ENCODE measurements at regions not wholly inside any gene's neighbourhood (a gene's known extent, or its start where the extent isn't known, plus 50 kb on each side); places are given as distances from the start of the nearest gene placed in this dataset.

GRCh38 chr1:81613803-81614202, 186.9 kb upstream of the ADGRL2 start:
- Histone ChIP-seq H3K9me3 (ENCODE audit: insufficient read depth, low read depth, low read length) (peaks cover 19% of the 10 kb centered on the region), H3K4me3 (ENCODE audit: low read length) (no peak overlapping the region), H3K4me1 (ENCODE audit: insufficient read depth, low read length) (no peaks in the 10 kb centered on the region), H3K27me3 (ENCODE audit: insufficient read depth, low read length) (peaks cover 10% of the 10 kb centered on the region; the same call in 1 of the 2 replicates), H3K9ac (ENCODE audit: low read depth, low read length) (no peak overlapping the region), H3K27ac (ENCODE audit: low read length) (no peak overlapping the region), H3K36me3 (ENCODE audit: insufficient read depth, low read depth, low read length) (no peaks in the 10 kb centered on the region)

GRCh38 chr1:81607924-81608323, 192.8 kb upstream of the ADGRL2 start:
- H3K4me1 ChIP-seq (ENCODE audit: insufficient read depth, low read length), result peaks cover 7% of the 10 kb centered on the region
- H3K9me3 ChIP-seq (ENCODE audit: insufficient read depth, low read depth, low read length), result no peaks in the 10 kb centered on the region
- H3K27ac ChIP-seq (ENCODE audit: low read length), result no peak overlapping the region
- H3K36me3 ChIP-seq (ENCODE audit: insufficient read depth, low read depth, low read length), result no peaks in the 10 kb centered on the region
- peaks cover 24% of the 10 kb centered on the region; the same call in 1 of the 2 replicates for H3K27me3 ChIP-seq (ENCODE audit: insufficient read depth, low read length)
- no peak overlapping the region for H3K4me3 ChIP-seq (ENCODE audit: low read length)
- no peak overlapping the region for H3K9ac ChIP-seq (ENCODE audit: low read depth, low read length)

- H3K36me3 ChIP-seq (ENCODE audit: insufficient read depth, low read depth, low read length), result no peaks in the 10 kb centered on the region
- peaks cover 7% of the 10 kb centered on the region for H3K4me1 ChIP-seq (ENCODE audit: insufficient read depth, low read length)
- no peaks in the 10 kb centered on the region for H3K9me3 ChIP-seq (ENCODE audit: insufficient read depth, low read depth, low read length)
- peaks cover 24% of the 10 kb centered on the region; the same call in 1 of the 2 replicates for H3K27me3 ChIP-seq (ENCODE audit: insufficient read depth, low read length)
- no peak overlapping the region for H3K27ac ChIP-seq (ENCODE audit: low read length)
- H3K4me3 ChIP-seq (ENCODE audit: low read length), result no peak overlapping the region
- H3K9ac ChIP-seq (ENCODE audit: low read depth, low read length), result no peak overlapping the region
Observed at GRCh38 chr1:81607086-81607485, 193.6 kb upstream of the ADGRL2 start.

- H3K9ac ChIP-seq (ENCODE audit: low read depth, low read length), result no peak overlapping the region
- peaks cover 7% of the 10 kb centered on the region for H3K4me1 ChIP-seq (ENCODE audit: insufficient read depth, low read length)
- H3K4me3 ChIP-seq (ENCODE audit: low read length), result no peak overlapping the region
- H3K9me3 ChIP-seq (ENCODE audit: insufficient read depth, low read depth, low read length), result no peaks in the 10 kb centered on the region
- no peak overlapping the region for H3K27ac ChIP-seq (ENCODE audit: low read length)
- peaks cover 24% of the 10 kb centered on the region; the same call in 1 of the 2 replicates for H3K27me3 ChIP-seq (ENCODE audit: insufficient read depth, low read length)
- H3K36me3 ChIP-seq (ENCODE audit: insufficient read depth, low read depth, low read length), result no peaks in the 10 kb centered on the region
Observed at GRCh38 chr1:81606656-81607055, 194.1 kb upstream of the ADGRL2 start.

DNA sequence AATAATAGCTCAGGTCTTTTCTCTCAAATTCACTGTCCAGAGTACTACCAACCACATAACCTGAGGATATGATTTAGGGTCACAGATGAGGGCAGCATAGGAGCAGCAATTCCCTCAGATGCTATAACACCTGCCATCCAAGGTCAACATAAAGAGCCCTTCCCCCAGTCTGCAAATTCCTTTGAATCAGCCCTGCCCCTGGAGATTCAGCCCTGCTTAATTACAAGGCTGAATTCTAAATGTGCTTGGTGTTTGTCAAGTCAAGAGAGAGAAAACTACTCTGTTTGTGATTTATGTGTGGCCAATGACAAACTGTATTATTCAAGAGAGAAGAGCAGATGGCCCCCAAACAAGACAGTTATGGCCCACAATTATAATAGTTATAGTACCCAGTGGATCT, 195.7 kb upstream of the ADGRL2 start:
- Histone ChIP-seq H3K4me3 (ENCODE audit: low read length) (no peak overlapping the region), H3K9me3 (ENCODE audit: insufficient read depth, low read depth, low read length) (no peaks in the 10 kb centered on the region), H3K27ac (ENCODE audit: low read length) (no peak overlapping the region), H3K9ac (ENCODE audit: low read depth, low read length) (no peak overlapping the region), H3K36me3 (ENCODE audit: insufficient read depth, low read depth, low read length) (no peaks in the 10 kb centered on the region), H3K4me1 (ENCODE audit: insufficient read depth, low read length) (peaks cover 7% of the 10 kb centered on the region), H3K27me3 (ENCODE audit: insufficient read depth, low read length) (peaks cover 24% of the 10 kb centered on the region; the same call in 1 of the 2 replicates)

DNA sequence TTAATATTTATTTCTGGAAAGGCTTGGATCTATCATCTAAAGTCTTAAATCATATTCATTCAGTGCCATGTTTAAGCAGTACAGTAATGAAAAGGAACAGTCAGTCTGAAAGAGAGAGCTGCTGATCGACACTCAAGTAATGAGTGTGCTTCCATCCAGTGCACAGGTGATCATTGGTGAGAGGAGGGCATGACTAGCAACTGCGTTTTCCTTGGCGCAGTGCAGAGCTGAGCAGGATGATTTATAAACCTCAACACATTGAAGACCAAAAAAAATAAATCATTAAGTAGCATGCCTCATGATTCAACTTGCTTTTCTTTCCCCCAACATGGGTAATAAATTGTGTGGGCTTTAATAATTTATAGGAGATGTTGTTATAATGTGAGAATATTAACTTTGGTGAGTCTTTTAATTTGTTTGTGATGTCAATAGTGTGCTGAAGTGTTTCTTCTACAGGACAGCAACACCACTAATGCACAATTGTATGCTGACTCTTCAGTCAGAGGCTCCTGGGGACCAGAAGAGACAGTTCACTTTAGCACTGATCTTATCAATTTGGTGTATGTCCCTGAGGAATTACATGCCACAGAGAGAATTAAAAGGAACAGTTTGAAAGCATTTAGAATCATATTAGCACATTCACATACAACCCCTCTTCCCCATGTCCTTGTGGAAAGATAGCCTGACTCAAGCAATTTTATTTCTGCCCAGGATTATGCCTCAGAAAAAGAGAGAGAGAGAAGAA, 199.7 kb upstream of the ADGRL2 start:
- H3K4me3 ChIP-seq (ENCODE audit: low read length), result no peak overlapping the region
- no peaks in the 10 kb centered on the region for H3K9me3 ChIP-seq (ENCODE audit: insufficient read depth, low read depth, low read length)
- H3K4me1 ChIP-seq (ENCODE audit: insufficient read depth, low read length), result peaks cover 7% of the 10 kb centered on the region
- H3K27ac ChIP-seq (ENCODE audit: low read length), result no peak overlapping the region
- no peak overlapping the region for H3K9ac ChIP-seq (ENCODE audit: low read depth, low read length)
- no peaks in the 10 kb centered on the region for H3K36me3 ChIP-seq (ENCODE audit: insufficient read depth, low read depth, low read length)
- H3K27me3 ChIP-seq (ENCODE audit: insufficient read depth, low read length), result no peaks in the 10 kb centered on the region

DNA sequence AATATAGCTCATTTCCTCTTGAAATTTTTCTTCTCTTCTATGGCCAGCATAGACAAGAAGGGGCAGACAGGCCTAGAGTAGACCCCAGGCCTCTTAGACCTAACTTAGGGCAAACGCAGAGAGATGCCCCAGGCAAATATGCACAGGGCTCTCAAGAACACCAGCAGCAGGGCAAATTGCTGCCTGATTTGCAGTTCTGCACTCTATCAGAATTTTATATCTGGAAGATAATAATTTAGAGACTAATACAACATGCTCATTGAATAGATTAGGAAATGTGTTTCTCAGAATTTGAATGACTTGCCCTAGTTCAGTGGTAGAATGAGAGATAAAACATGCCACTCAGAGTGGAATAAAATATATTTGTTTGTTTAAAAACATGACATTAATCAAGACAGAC, 200.4 kb upstream of the ADGRL2 start:
- Histone ChIP-seq H3K36me3 (ENCODE audit: insufficient read depth, low read depth, low read length) (no peaks in the 10 kb centered on the region), H3K9me3 (ENCODE audit: insufficient read depth, low read depth, low read length) (no peaks in the 10 kb centered on the region), H3K9ac (ENCODE audit: low read depth, low read length) (no peak overlapping the region), H3K27ac (ENCODE audit: low read length) (no peak overlapping the region), H3K4me3 (ENCODE audit: low read length) (no peak overlapping the region), H3K4me1 (ENCODE audit: insufficient read depth, low read length) (peaks cover 7% of the 10 kb centered on the region), H3K27me3 (ENCODE audit: insufficient read depth, low read length) (no peaks in the 10 kb centered on the region)

- no peaks in the 10 kb centered on the region for H3K27me3 ChIP-seq (ENCODE audit: insufficient read depth, low read length)
- no peaks in the 10 kb centered on the region for H3K36me3 ChIP-seq (ENCODE audit: insufficient read depth, low read depth, low read length)
- no peaks in the 10 kb centered on the region for H3K4me1 ChIP-seq (ENCODE audit: insufficient read depth, low read length)
- H3K9ac ChIP-seq (ENCODE audit: low read depth, low read length), result no peak overlapping the region
- H3K27ac ChIP-seq (ENCODE audit: low read length), result no peak overlapping the region
- H3K4me3 ChIP-seq (ENCODE audit: low read length), result no peak overlapping the region
- no peaks in the 10 kb centered on the region for H3K9me3 ChIP-seq (ENCODE audit: insufficient read depth, low read depth, low read length)
Observed at GRCh38 chr1:81598623-81599022, 202.1 kb upstream of the ADGRL2 start.

GRCh38 chr1:81597720-81598426, 202.9 kb upstream of the ADGRL2 start:
- H3K4me1 ChIP-seq (ENCODE audit: insufficient read depth, low read length), result no peaks in the 10 kb centered on the region
- H3K4me3 ChIP-seq (ENCODE audit: low read length), result no peak overlapping the region
- no peaks in the 10 kb centered on the region for H3K27me3 ChIP-seq (ENCODE audit: insufficient read depth, low read length)
- H3K27ac ChIP-seq (ENCODE audit: low read length), result no peak overlapping the region
- no peak overlapping the region for H3K9ac ChIP-seq (ENCODE audit: low read depth, low read length)
- H3K36me3 ChIP-seq (ENCODE audit: insufficient read depth, low read depth, low read length), result no peaks in the 10 kb centered on the region
- H3K9me3 ChIP-seq (ENCODE audit: insufficient read depth, low read depth, low read length), result no peaks in the 10 kb centered on the region

DNA sequence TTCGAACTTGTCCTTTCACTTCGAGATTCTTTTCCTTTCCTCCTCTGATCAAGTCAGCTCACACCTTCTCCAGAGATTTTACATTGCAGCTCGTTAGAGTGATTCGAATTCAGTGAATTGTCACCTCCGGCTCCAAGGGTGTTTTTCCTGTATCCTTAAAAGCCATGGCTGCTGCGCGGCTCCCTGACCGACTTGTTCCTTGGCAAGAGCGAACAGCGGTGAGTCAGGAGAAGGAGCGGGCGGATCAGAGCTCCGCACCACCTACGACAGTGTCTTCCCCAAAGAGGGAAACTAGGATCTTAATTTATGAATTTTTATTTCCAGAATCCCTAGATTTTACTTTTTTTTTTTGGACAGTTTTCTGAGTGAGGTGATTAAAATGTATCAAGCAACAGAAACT, 204.4 kb upstream of the ADGRL2 start:
- Histone ChIP-seq H3K27ac (ENCODE audit: low read length) (no peak overlapping the region), H3K9ac (ENCODE audit: low read depth, low read length) (no peak overlapping the region), H3K4me1 (ENCODE audit: insufficient read depth, low read length) (no peaks in the 10 kb centered on the region), H3K9me3 (ENCODE audit: insufficient read depth, low read depth, low read length) (no peaks in the 10 kb centered on the region), H3K4me3 (ENCODE audit: low read length) (no peak overlapping the region), H3K27me3 (ENCODE audit: insufficient read depth, low read length) (no peaks in the 10 kb centered on the region), H3K36me3 (ENCODE audit: insufficient read depth, low read depth, low read length) (no peaks in the 10 kb centered on the region)

- H3K27me3 ChIP-seq (ENCODE audit: insufficient read depth, low read length), result no peaks in the 10 kb centered on the region
- H3K27ac ChIP-seq (ENCODE audit: low read length), result no peak overlapping the region
- H3K4me3 ChIP-seq (ENCODE audit: low read length), result no peak overlapping the region
- no peaks in the 10 kb centered on the region for H3K4me1 ChIP-seq (ENCODE audit: insufficient read depth, low read length)
- H3K9ac ChIP-seq (ENCODE audit: low read depth, low read length), result no peak overlapping the region
- no peaks in the 10 kb centered on the region for H3K9me3 ChIP-seq (ENCODE audit: insufficient read depth, low read depth, low read length)
- H3K36me3 ChIP-seq (ENCODE audit: insufficient read depth, low read depth, low read length), result no peaks in the 10 kb centered on the region
Observed at GRCh38 chr1:81594206-81594605, 206.5 kb upstream of the ADGRL2 start.

- Histone ChIP-seq H3K36me3 (ENCODE audit: insufficient read depth, low read depth, low read length) (no peaks in the 10 kb centered on the region), H3K4me1 (ENCODE audit: insufficient read depth, low read length) (no peaks in the 10 kb centered on the region), H3K4me3 (ENCODE audit: low read length) (no peak overlapping the region), H3K27me3 (ENCODE audit: insufficient read depth, low read length) (no peaks in the 10 kb centered on the region), H3K27ac (ENCODE audit: low read length) (no peak overlapping the region), H3K9ac (ENCODE audit: low read depth, low read length) (no peak overlapping the region), H3K9me3 (ENCODE audit: insufficient read depth, low read depth, low read length) (no peaks in the 10 kb centered on the region)
Observed at GRCh38 chr1:81592233-81592632, 208.5 kb upstream of the ADGRL2 start.

Data from iPS-20b (cell line).